ENCODE measurements at regions not wholly inside any gene's neighbourhood (a gene's known extent, or its start where the extent isn't known, plus 50 kb on each side); places are given as distances from the start of the nearest gene placed in this dataset.

DNA sequence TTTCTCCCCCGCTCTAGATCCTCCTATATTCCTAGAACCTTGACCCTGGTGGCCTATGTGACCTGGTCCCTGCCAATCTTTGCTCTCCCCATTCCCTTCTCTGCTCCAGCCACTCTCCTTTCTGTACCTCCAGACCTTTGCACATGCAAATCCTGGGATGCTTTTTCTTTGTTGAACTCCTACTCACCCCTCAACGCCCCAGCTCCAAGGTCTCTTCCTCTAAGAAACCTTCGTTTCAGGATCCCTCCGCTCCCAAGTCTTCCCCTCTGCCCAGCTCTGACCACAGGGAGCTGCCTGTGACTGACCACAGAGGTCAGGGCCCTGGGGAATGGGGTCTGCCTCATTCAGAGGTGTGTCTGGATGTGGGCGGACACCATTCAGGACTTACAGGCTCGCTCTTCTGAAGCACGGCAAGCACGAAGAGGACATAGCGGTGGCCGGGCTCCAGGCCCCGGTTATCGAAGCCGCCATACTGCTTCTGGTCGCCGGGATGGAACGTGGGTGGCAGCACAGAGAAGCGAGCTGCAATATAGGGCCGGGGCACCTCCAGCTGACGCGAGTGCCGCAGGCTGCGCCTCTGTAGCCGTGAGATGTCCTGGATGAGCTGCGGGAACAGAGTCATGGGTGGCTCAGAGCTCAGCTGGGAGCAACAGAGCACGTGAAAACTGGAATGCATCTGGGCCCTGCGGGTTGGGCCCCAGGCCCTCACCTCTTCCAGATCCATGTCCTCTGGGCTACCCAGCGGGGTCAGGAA, 120.9 kb downstream of the PTPRS start:
- no peak overlapping the region for H3K4me3 ChIP-seq (ENCODE audit: low read length in 3 of 3)
- H3K27ac ChIP-seq (ENCODE audit: low read depth, low read length), result no peak overlapping the region
- no peaks in the 10 kb centered on the region for H3K4me1 ChIP-seq (ENCODE audit: control insufficient read depth in 3 of 3, insufficient read depth in 3 of 3, low read length in 3 of 3)
- H3K9me3 ChIP-seq (ENCODE audit: control insufficient read depth in 3 of 3, low read length in 3 of 3), result no peaks in the 10 kb centered on the region
- peaks cover 65 to 69% (median 66%) of the 10 kb centered on the region in 3 donors for H3K36me3 ChIP-seq (ENCODE audit: control insufficient read depth in 3 of 3, insufficient read depth in 3 of 3, low read length in 3 of 3)
- H3K9ac ChIP-seq (ENCODE audit: low read depth in 1 of 3, low read length in 3 of 3), result no peak overlapping the region
- H3K27me3 ChIP-seq (ENCODE audit: control insufficient read depth in 3 of 3, insufficient read depth in 3 of 3, low read length in 3 of 3), result no peaks in the 10 kb centered on the region

DNA sequence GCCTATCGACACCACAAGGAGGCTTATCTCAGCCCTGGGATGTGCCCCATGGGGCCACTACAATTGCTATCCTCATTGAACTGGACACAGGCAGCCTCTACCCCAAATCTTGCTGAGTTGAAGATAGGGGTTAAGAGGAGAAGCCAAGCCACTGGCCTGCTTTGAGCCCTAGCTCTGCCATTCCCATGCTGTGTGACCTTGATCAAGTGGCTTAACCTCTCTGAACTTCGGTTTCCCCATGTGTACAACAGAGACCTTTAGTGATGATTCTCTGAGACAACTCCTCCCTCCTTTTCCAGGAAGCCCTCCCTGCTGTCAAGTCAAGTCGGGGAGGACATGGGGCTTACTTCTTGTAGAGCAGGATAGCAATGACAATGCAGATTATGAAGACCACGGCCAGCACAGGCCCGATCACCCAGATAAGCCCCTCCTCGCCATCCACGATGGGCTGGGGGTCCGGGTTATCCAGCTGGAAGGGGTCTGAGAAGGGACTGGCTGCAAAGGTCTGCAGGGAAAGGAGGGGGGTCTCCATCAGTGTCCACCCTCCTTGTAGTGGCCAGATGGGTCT, 121.6 kb downstream of the PTPRS start:
- no peak overlapping the region for H3K9ac ChIP-seq (ENCODE audit: low read depth in 1 of 3, low read length in 3 of 3)
- no peak overlapping the region for H3K27ac ChIP-seq (ENCODE audit: low read depth, low read length)
- peaks cover 70 to 72% (median 72%) of the 10 kb centered on the region in 3 donors for H3K36me3 ChIP-seq (ENCODE audit: control insufficient read depth in 3 of 3, insufficient read depth in 3 of 3, low read length in 3 of 3)

DNA sequence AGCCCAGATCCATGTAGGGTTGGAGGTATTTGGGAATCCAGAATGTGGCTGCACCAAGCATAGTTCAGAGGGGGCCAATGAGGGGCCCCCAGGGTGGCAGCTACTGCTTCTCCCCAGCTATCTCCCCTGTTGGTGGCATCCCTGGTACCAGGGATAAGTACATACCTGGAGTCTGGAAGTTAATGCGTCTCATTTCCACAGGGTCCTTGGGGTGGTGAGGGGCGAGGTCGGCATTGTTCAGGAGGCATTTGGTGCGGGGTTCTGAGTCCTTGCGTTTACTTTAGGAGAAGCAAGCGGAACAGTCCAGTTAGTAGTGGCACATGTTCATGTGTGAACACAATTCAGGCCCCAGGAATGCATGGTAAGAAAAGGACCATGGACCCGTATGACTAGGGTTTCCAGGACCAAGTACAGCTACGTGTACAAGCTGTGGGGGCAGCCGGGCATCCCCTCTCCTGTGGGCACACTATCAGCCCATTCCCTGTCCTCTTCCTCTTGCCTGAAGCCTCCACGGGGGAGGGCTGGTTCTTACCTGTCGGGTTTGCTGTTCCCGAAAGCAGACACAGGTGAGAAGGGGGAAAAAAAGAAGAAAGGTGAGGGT, 122.3 kb downstream of the PTPRS start:
- no peak overlapping the region for H3K4me3 ChIP-seq (ENCODE audit: low read length in 3 of 3)
- no peaks in the 10 kb centered on the region for H3K9me3 ChIP-seq (ENCODE audit: control insufficient read depth in 3 of 3, low read length in 3 of 3)
- H3K27ac ChIP-seq (ENCODE audit: low read depth, low read length), result no peak overlapping the region
- no peak overlapping the region for H3K9ac ChIP-seq (ENCODE audit: low read depth in 1 of 3, low read length in 3 of 3)
- no peaks in the 10 kb centered on the region for H3K4me1 ChIP-seq (ENCODE audit: control insufficient read depth in 3 of 3, insufficient read depth in 3 of 3, low read length in 3 of 3)
- H3K27me3 ChIP-seq (ENCODE audit: control insufficient read depth in 3 of 3, insufficient read depth in 3 of 3, low read length in 3 of 3), result no peaks in the 10 kb centered on the region
- peaks cover 77 to 79% (median 79%) of the 10 kb centered on the region in 3 donors for H3K36me3 ChIP-seq (ENCODE audit: control insufficient read depth in 3 of 3, insufficient read depth in 3 of 3, low read length in 3 of 3)

More for the DNA sequence above, 121.6 kb downstream of the PTPRS start:
- Histone ChIP-seq H3K9me3 (ENCODE audit: control insufficient read depth in 3 of 3, low read length in 3 of 3) (no peaks in the 10 kb centered on the region), H3K4me1 (ENCODE audit: control insufficient read depth in 3 of 3, insufficient read depth in 3 of 3, low read length in 3 of 3) (no peaks in the 10 kb centered on the region), H3K27me3 (ENCODE audit: control insufficient read depth in 3 of 3, insufficient read depth in 3 of 3, low read length in 3 of 3) (no peaks in the 10 kb centered on the region), H3K4me3 (ENCODE audit: low read length in 3 of 3) (no peak overlapping the region)

DNA sequence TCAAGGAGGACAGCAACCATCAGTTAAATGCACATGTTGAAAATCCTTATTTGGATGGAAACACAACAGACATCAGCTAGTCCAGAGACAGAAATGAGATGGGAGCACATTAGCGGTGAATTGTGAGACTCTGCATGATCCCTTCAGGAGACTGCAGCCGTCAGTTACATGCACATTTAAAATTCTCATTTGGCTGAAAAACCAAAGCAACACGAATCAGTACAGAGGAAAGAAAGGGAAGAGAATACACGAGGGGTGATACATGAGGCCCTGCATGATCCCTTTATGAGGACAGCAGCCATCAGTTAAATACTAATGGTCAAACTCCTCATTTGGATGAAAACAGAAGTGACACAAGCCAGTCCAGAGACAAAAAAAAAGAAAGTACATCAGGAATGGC, 123.4 kb downstream of the PTPRS start:
- peaks cover 85 to 87% (median 87%) of the 10 kb centered on the region in 3 donors for H3K36me3 ChIP-seq (ENCODE audit: control insufficient read depth in 3 of 3, insufficient read depth in 3 of 3, low read length in 3 of 3)
- no peak overlapping the region for H3K9ac ChIP-seq (ENCODE audit: low read depth in 1 of 3, low read length in 3 of 3)
- no peaks in the 10 kb centered on the region for H3K4me1 ChIP-seq (ENCODE audit: control insufficient read depth in 3 of 3, insufficient read depth in 3 of 3, low read length in 3 of 3)
- H3K27ac ChIP-seq (ENCODE audit: low read depth, low read length), result no peak overlapping the region
- no peak overlapping the region for H3K4me3 ChIP-seq (ENCODE audit: low read length in 3 of 3)
- H3K27me3 ChIP-seq (ENCODE audit: control insufficient read depth in 3 of 3, insufficient read depth in 3 of 3, low read length in 3 of 3), result no peaks in the 10 kb centered on the region
- no peaks in the 10 kb centered on the region for H3K9me3 ChIP-seq (ENCODE audit: control insufficient read depth in 3 of 3, low read length in 3 of 3)

DNA sequence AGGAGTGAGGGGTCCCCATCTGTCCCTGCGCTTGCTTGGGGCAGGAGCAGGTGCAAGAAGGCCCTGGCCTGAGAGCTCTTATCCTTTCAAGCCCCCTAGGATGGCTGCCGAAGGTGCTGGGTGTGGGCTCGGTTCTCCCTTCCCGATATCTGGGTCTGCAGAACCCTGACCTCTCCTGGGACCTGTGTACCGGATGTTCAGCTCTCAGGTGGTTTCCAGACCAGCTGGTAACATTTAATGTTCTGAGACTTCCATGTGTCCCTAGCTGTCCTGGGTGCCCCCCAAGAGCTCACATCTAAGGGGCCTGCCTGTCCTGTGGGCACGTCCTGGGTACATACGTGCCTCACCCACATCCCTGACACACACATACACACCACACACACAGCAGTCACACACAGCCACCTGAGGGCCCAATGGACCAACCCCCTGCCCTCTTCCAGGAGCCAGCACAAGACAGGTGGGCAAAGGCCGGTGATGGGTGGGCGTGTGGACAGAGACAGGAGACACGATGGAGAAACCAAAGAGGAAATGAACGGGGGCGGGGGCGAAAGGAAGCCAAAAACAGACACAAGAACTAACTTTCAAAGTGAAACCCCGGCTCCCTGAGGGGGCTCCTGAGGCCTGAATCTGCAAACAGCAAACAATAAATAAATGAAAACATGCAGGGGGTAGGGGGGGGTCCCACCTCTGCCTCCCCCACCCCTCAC, 124.3 kb downstream of the PTPRS start:
- Histone ChIP-seq H3K4me1 (ENCODE audit: control insufficient read depth in 3 of 3, insufficient read depth in 3 of 3, low read length in 3 of 3) (no peaks in the 10 kb centered on the region), H3K9ac (ENCODE audit: low read depth in 1 of 3, low read length in 3 of 3) (no peak overlapping the region), H3K27me3 (ENCODE audit: control insufficient read depth in 3 of 3, insufficient read depth in 3 of 3, low read length in 3 of 3) (no peaks in the 10 kb centered on the region), H3K4me3 (ENCODE audit: low read length in 3 of 3) (no peak overlapping the region), H3K27ac (ENCODE audit: low read depth, low read length) (no peak overlapping the region), H3K36me3 (ENCODE audit: control insufficient read depth in 3 of 3, insufficient read depth in 3 of 3, low read length in 3 of 3) (peaks cover 88 to 89% (median 89%) of the 10 kb centered on the region in 3 donors), H3K9me3 (ENCODE audit: control insufficient read depth in 3 of 3, low read length in 3 of 3) (no peaks in the 10 kb centered on the region)

DNA sequence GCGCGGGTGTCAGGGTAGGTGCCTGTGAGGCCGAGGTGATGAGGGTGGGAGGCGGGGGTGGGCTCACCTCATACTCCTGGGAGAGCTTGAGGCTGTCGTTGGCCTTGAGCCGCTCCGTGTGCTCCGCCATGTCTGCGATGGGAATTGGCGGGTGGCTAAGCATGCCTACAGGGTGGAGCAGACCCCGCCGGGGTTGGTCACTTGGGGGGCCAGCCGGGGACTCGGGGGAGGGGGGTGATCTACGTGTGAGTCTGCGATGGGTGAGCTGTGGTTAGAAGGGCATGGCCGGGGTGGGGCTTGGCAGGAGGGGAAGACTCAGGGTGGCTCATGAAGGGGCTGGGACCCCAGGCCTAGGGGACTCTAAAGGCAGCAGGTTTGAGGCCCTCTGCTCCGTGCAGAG, 125.2 kb downstream of the PTPRS start:
- Histone ChIP-seq H3K9me3 (ENCODE audit: control insufficient read depth in 3 of 3, low read length in 3 of 3) (no peaks in the 10 kb centered on the region), H3K4me1 (ENCODE audit: control insufficient read depth in 3 of 3, insufficient read depth in 3 of 3, low read length in 3 of 3) (no peaks in the 10 kb centered on the region), H3K27me3 (ENCODE audit: control insufficient read depth in 3 of 3, insufficient read depth in 3 of 3, low read length in 3 of 3) (no peaks in the 10 kb centered on the region), H3K4me3 (ENCODE audit: low read length in 3 of 3) (no peak overlapping the region), H3K36me3 (ENCODE audit: control insufficient read depth in 3 of 3, insufficient read depth in 3 of 3, low read length in 3 of 3) (peaks cover 88 to 91% (median 90%) of the 10 kb centered on the region in 3 donors), H3K9ac (ENCODE audit: low read depth in 1 of 3, low read length in 3 of 3) (no peak overlapping the region), H3K27ac (ENCODE audit: low read depth, low read length) (no peak overlapping the region)

DNA sequence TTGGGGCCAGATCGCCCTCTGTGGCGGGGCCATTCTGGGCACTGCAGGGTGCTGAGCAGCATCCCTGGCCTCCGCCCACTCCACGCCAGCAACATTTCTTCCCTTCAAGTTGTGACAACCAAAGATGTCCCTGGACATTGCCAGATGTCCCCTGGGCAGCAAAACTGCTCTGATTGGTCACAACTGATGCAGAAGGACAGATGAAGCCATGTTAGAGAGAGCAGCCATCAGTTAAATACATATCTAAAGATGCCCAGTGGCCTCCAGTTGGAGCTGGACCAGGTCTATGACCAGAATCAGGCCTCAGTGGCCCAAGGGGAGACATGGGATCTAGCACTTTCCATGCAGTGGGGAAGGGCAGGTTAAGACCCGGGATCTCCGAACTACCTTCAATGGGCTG, 125.7 kb downstream of the PTPRS start:
- H3K9ac ChIP-seq (ENCODE audit: low read depth in 1 of 3, low read length in 3 of 3), result no peak overlapping the region
- no peaks in the 10 kb centered on the region for H3K27me3 ChIP-seq (ENCODE audit: control insufficient read depth in 3 of 3, insufficient read depth in 3 of 3, low read length in 3 of 3)
- no peak overlapping the region for H3K27ac ChIP-seq (ENCODE audit: low read depth, low read length)
- no peaks in the 10 kb centered on the region for H3K9me3 ChIP-seq (ENCODE audit: control insufficient read depth in 3 of 3, low read length in 3 of 3)
- H3K4me1 ChIP-seq (ENCODE audit: control insufficient read depth in 3 of 3, insufficient read depth in 3 of 3, low read length in 3 of 3), result no peaks in the 10 kb centered on the region
- peaks cover 88 to 90% (median 89%) of the 10 kb centered on the region in 3 donors for H3K36me3 ChIP-seq (ENCODE audit: control insufficient read depth in 3 of 3, insufficient read depth in 3 of 3, low read length in 3 of 3)
- no peak overlapping the region for H3K4me3 ChIP-seq (ENCODE audit: low read length in 3 of 3)

DNA sequence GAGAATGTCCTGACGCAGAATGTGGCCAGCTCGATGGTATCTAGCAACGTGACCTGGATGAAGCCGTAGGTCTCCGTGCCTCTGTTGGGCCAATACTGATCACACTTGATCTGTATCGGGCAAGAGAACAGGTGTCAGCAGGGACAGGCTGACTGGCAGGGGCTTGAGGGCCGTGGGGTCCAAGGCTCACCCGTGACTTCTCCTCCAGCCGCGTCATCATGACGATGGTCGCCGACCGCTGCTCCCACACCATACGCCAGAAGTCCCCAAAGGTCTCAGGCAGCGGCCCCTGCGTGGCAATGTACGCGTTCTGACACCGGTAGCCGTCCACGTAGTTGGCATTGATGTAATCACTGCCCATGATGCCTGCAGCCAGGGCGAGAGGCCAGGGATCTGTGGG, 126.2 kb downstream of the PTPRS start:
- Histone ChIP-seq H3K27ac (ENCODE audit: low read depth, low read length) (no peak overlapping the region), H3K9me3 (ENCODE audit: control insufficient read depth in 3 of 3, low read length in 3 of 3) (no peaks in the 10 kb centered on the region), H3K9ac (ENCODE audit: low read depth in 1 of 3, low read length in 3 of 3) (no peak overlapping the region), H3K36me3 (ENCODE audit: control insufficient read depth in 3 of 3, insufficient read depth in 3 of 3, low read length in 3 of 3) (peaks cover 87 to 90% (median 89%) of the 10 kb centered on the region in 3 donors), H3K4me3 (ENCODE audit: low read length in 3 of 3) (no peak overlapping the region), H3K4me1 (ENCODE audit: control insufficient read depth in 3 of 3, insufficient read depth in 3 of 3, low read length in 3 of 3) (no peaks in the 10 kb centered on the region), H3K27me3 (ENCODE audit: control insufficient read depth in 3 of 3, insufficient read depth in 3 of 3, low read length in 3 of 3) (no peaks in the 10 kb centered on the region)

DNA sequence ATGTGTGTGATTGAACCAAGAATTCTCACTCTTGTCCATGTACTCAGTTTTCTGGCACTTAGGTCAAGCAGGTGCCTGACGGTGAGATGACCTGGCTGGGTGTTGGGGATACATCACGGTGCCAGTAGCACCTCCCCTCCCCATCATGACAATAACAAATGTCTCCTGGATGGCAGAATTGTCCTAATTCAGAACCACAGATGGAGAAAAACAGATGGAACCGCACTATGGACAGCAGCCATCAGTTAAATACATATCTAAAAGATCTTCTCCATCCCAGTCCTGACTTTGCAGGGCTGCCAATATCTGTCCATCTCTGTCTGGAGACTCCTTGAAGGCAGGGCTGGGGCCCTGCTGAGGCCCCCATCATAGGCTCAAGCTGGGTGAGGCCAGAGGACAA, 126.9 kb downstream of the PTPRS start:
- no peaks in the 10 kb centered on the region for H3K9me3 ChIP-seq (ENCODE audit: control insufficient read depth in 3 of 3, low read length in 3 of 3)
- H3K36me3 ChIP-seq (ENCODE audit: control insufficient read depth in 3 of 3, insufficient read depth in 3 of 3, low read length in 3 of 3), result peaks cover 86 to 87% (median 87%) of the 10 kb centered on the region in 3 donors
- no peak overlapping the region for H3K27ac ChIP-seq (ENCODE audit: low read depth, low read length)
- H3K4me3 ChIP-seq (ENCODE audit: low read length in 3 of 3), result no peak overlapping the region
- no peaks in the 10 kb centered on the region for H3K27me3 ChIP-seq (ENCODE audit: control insufficient read depth in 3 of 3, insufficient read depth in 3 of 3, low read length in 3 of 3)
- H3K4me1 ChIP-seq (ENCODE audit: control insufficient read depth in 3 of 3, insufficient read depth in 3 of 3, low read length in 3 of 3), result no peaks in the 10 kb centered on the region
- no peak overlapping the region for H3K9ac ChIP-seq (ENCODE audit: low read depth in 1 of 3, low read length in 3 of 3)

DNA sequence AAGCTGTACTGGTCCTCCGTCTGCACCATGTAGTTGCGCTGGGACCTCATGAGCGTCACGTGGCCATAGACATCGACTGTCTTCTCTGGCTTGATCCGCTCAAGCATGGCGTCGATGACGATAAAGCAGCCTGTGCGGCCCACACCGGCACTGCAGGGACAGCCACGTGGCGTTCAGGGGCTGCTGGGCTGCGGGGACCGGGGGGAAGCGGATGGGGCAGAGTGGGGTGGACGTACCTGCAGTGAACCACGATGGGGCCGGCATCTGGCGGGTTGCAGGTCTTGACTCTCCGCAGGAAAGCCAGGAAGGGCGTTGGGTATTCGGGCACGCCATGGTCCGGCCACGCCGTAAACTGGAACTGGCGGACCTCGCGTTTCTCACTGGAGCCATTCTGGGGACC, 128.5 kb downstream of the PTPRS start:
- H3K27me3 ChIP-seq (ENCODE audit: control insufficient read depth in 3 of 3, insufficient read depth in 3 of 3, low read length in 3 of 3), result no peaks in the 10 kb centered on the region
- H3K4me3 ChIP-seq (ENCODE audit: low read length in 3 of 3), result no peak overlapping the region
- H3K9ac ChIP-seq (ENCODE audit: low read depth in 1 of 3, low read length in 3 of 3), result no peak overlapping the region
- H3K36me3 ChIP-seq (ENCODE audit: control insufficient read depth in 3 of 3, insufficient read depth in 3 of 3, low read length in 3 of 3), result peaks cover 81 to 85% (median 81%) of the 10 kb centered on the region in 3 donors
- no peak overlapping the region for H3K27ac ChIP-seq (ENCODE audit: low read depth, low read length)
- no peaks in the 10 kb centered on the region for H3K9me3 ChIP-seq (ENCODE audit: control insufficient read depth in 3 of 3, low read length in 3 of 3)
- no peaks in the 10 kb centered on the region for H3K4me1 ChIP-seq (ENCODE audit: control insufficient read depth in 3 of 3, insufficient read depth in 3 of 3, low read length in 3 of 3)
